Type B pancreatic cell (in vitro differentiated cells): ENCODE measurements at regions not wholly inside any gene's neighbourhood (a gene's known extent, or its start where the extent isn't known, plus 50 kb on each side); places are given as distances from the start of the nearest gene placed in this dataset.

Experiments
- DNase-seq: peaks from one replicate; pipeline ENCODE4 v3.0.0; 2021; ENCODE audit warnings: mixed read lengths; ENCODE audit not compliant: unreplicated experiment; ENCODE audit errors: extremely low spot score
- H3K27ac Mint-ChIP-seq: 2 replicates; pipeline ENCODE4 v1.8.0; 2021; ENCODE audit warnings: mild to moderate bottlenecking, mixed read lengths
- H3K27me3 Mint-ChIP-seq: 2 replicates; pipeline ENCODE4 v1.8.0; 2021; ENCODE audit warnings: mixed read lengths
- H3K36me3 Mint-ChIP-seq: 2 replicates; pipeline ENCODE4 v1.8.0; 2021; ENCODE audit warnings: mixed read lengths
- H3K4me1 Mint-ChIP-seq: one replicate; pipeline ENCODE4 v1.8.0; 2021; ENCODE audit warnings: mixed read lengths; ENCODE audit not compliant: unreplicated experiment
- H3K4me3 Mint-ChIP-seq: 2 replicates; pipeline ENCODE4 v1.8.0; 2021; ENCODE audit warnings: mild to moderate bottlenecking, mixed read lengths
- H3K9me3 Mint-ChIP-seq: 2 replicates; pipeline ENCODE4 v1.8.0; 2021; ENCODE audit warnings: mixed read lengths
- CTCF ChIP-seq: fragments of 200-600 bp; sonication (generic); conservative IDR thresholded peaks from 2 replicates; pipeline ENCODE4 v1.5.0; 2021; ENCODE audit warnings: antibody characterized with exemption, mild to moderate bottlenecking

- Mint-ChIP-seq H3K4me3 (no peak overlapping the region), H3K9me3 (no peaks in the 10 kb centered on the region), H3K4me1 (peaks cover 10% of the 10 kb centered on the region), H3K27ac (no peak overlapping the region), H3K27me3 (peaks cover 47% of the 10 kb centered on the region), H3K36me3 (no peaks in the 10 kb centered on the region)
- TF ChIP-seq CTCF, result no peak
- no peak for DNase-seq
These were observed 186.7 kb downstream of the C1orf94 start for GRCh38 chr1:34363447-34363846.

GRCh38 chr1:34363915-34364314 is 187.2 kb downstream of the C1orf94 start:
- TF ChIP-seq CTCF, result no peak
- Mint-ChIP-seq H3K4me3 (no peak overlapping the region), H3K4me1 (peaks cover 10% of the 10 kb centered on the region), H3K9me3 (no peaks in the 10 kb centered on the region), H3K27ac (no peak overlapping the region), H3K36me3 (no peaks in the 10 kb centered on the region), H3K27me3 (peaks cover 51% of the 10 kb centered on the region)
- DNase-seq, result no peak

GRCh38 chr1:34364376-34364775 is 187.7 kb downstream of the C1orf94 start:
- DNase-seq, result no peak
- Mint-ChIP-seq H3K9me3 (no peaks in the 10 kb centered on the region), H3K27me3 (peaks cover 52% of the 10 kb centered on the region), H3K4me1 (peaks cover 10% of the 10 kb centered on the region), H3K36me3 (no peaks in the 10 kb centered on the region), H3K27ac (no peak overlapping the region), H3K4me3 (no peak overlapping the region)
- no peak for TF ChIP-seq CTCF

GRCh38 chr1:34365295-34365694 is 188.6 kb downstream of the C1orf94 start:
- DNase-seq, result no peak
- H3K4me3 Mint-ChIP-seq, result no peak overlapping the region
- H3K36me3 Mint-ChIP-seq, result no peaks in the 10 kb centered on the region
- H3K9me3 Mint-ChIP-seq, result no peaks in the 10 kb centered on the region
- no peak overlapping the region for H3K27ac Mint-ChIP-seq
- no peak for TF ChIP-seq CTCF
- peaks cover 10% of the 10 kb centered on the region for H3K4me1 Mint-ChIP-seq
- peaks cover 52% of the 10 kb centered on the region for H3K27me3 Mint-ChIP-seq

- Mint-ChIP-seq H3K27me3 (peaks cover 54% of the 10 kb centered on the region), H3K4me1 (no peaks in the 10 kb centered on the region), H3K4me3 (no peak overlapping the region), H3K27ac (no peak overlapping the region), H3K36me3 (no peaks in the 10 kb centered on the region), H3K9me3 (no peaks in the 10 kb centered on the region)
- no peak for DNase-seq
- no peak for TF ChIP-seq CTCF
These were observed 190.3 kb downstream of the C1orf94 start for GRCh38 chr1:34366875-34367624.
